ENCODE measurements at regions not wholly inside any gene's neighbourhood (a gene's known extent, or its start where the extent isn't known, plus 50 kb on each side); places are given as distances from the start of the nearest gene placed in this dataset.

GRCh38 chr4:128388352-128388630, 100.7 kb upstream of the PGRMC2 start:
- TF ChIP-seq CTCF (IDR thresholded peaks at IDR 0.05 in 4 of 5, conservative IDR thresholded peaks at IDR 0.05 in 1 of 5) = no peak
- TF ChIP-seq POLR2A (IDR thresholded peaks at IDR 0.05) = no peak

Data from gastrocnemius medialis (tissue), 4 donors.